Thymus (tissue), 11 donors: ENCODE measurements at regions not wholly inside any gene's neighbourhood (a gene's known extent, or its start where the extent isn't known, plus 50 kb on each side); places are given as distances from the start of the nearest gene placed in this dataset.
A peak's percentile ranks its signal among the peaks of the same experiment; 100 is the strongest.

Experiments used
- DNase-seq, 9 donors: peaks; one replicate each; pipeline ENCODE4 v3.0.0-alpha.2; 2013; ENCODE audit warnings: low spot score in 9 of 9, low read depth in 6 of 9, missing footprints in 1 of 9
- H3K27ac ChIP-seq, 2 donors: one replicate each; pipeline ENCODE4 v1.5.1; 2013; ENCODE audit warnings: control low read depth in 1 of 2, low read depth in 1 of 2, low read length in 1 of 2, mild to moderate bottlenecking in 1 of 2, moderate library complexity in 1 of 2
- H3K27me3 ChIP-seq, 2 donors: one replicate each; pipeline ENCODE4 v1.5.1; 2013; ENCODE audit warnings: low read length in 1 of 2; ENCODE audit not compliant: control insufficient read depth in 2 of 2, insufficient read depth in 1 of 2
- H3K36me3 ChIP-seq, 2 donors: one replicate each; pipeline ENCODE4 v1.5.1; 2013; ENCODE audit warnings: low read length in 1 of 2, mild to moderate bottlenecking in 1 of 2, moderate library complexity in 1 of 2; ENCODE audit not compliant: control insufficient read depth in 2 of 2, insufficient read depth in 2 of 2
- H3K4me1 ChIP-seq, 2 donors: one replicate each; pipeline ENCODE4 v1.5.1; 2013; ENCODE audit warnings: low read length in 2 of 2; ENCODE audit not compliant: control insufficient read depth in 2 of 2, insufficient read depth in 2 of 2
- H3K4me3 ChIP-seq, 2 donors: one replicate each; pipeline ENCODE4 v1.5.1; 2013; ENCODE audit warnings: low read length in 2 of 2, control low read depth in 1 of 2, mild to moderate bottlenecking in 1 of 2
- H3K9me3 ChIP-seq, 2 donors: one replicate each; pipeline ENCODE4 v1.5.1; 2013; ENCODE audit warnings: low read length in 1 of 2, mild to moderate bottlenecking in 1 of 2; ENCODE audit not compliant: control insufficient read depth in 2 of 2, insufficient read depth in 1 of 2
- WGBS: extraction: QIAGEN DNeasy Blood & Tissue Kit; methylation state at CpG from one replicate; pipeline ENCODE4 v1.1.7; 2013; 5-methylcytosine and 5-hydroxymethylcytosine counted together
- donor health status: healthy.

DNA sequence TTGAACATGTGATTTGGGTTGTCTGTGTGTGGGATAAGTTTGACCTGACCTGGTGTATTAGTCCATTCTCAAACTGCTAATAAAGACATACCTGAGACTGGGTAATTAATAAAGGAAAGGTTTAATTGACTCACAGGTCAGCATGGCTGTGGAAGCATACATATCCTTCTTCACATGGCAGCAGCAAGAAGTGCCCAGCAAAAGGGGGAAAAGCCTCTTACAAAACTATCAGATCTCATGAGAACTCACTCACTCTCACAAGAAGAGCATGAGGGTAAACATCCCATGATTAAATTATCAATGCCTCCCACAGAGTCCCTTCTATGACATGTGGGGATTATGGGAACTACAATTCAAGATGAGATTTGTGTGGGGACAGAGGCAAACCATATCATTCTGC is 94.0 kb upstream of the PPM1H start:
- H3K9me3 ChIP-seq: no peaks in the 10 kb centered on the region
- no peak for DNase-seq
- no peaks in the 10 kb centered on the region for H3K27me3 ChIP-seq
- no peak overlapping the region for H3K27ac ChIP-seq
- H3K4me1 ChIP-seq: no peaks in the 10 kb centered on the region
- H3K4me3 ChIP-seq: no peak overlapping the region
- H3K36me3 ChIP-seq: no peaks in the 10 kb centered on the region

DNA sequence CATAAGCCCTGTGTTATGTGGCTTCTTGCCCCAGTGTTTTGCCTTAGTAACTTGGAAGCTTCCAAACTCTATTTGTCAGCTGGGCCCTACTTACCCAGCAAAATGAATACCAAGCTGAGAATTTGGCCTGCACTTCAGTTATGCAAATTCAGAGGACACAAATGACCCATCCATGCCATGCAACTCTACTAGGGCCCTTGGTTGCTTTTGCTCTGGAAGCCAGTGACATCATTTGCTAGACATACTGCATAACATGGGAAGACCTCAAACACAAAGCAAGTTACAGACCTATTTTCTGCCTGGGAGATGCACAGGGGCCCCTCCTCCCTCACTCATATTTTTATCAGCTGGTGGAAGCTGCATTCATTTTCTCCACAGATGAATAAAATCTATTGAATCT is 90.2 kb upstream of the PPM1H start:
- H3K4me3 ChIP-seq: no peak overlapping the region
- no peaks in the 10 kb centered on the region for H3K36me3 ChIP-seq
- H3K27me3 ChIP-seq: no peaks in the 10 kb centered on the region
- H3K9me3 ChIP-seq: no peaks in the 10 kb centered on the region
- H3K27ac ChIP-seq: no peak overlapping the region
- H3K4me1 ChIP-seq: no peaks in the 10 kb centered on the region
- no peak for DNase-seq

DNA sequence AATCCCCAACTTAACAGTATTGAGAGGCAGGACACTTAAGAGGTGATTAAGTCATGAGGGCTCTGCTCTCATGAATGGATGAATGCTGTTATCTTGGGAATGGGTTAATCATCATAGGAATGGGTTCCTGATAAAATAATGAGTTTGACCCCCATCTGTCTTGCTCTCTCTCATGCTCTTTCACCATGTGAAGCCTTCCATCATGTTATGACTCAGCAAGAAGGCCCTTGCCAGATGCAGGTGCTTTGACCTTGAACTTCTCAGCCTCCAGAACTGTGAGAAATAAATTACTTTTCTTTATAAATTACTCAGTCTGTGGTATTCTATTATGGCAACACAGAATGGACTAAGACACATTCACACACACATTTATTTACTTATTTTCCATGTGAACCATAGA is 89.0 kb upstream of the PPM1H start:
- DNase-seq: no peak
- Histone ChIP-seq H3K9me3 (no peaks in the 10 kb centered on the region), H3K27ac (no peak overlapping the region), H3K4me3 (no peak overlapping the region), H3K36me3 (no peaks in the 10 kb centered on the region), H3K27me3 (no peaks in the 10 kb centered on the region), H3K4me1 (no peaks in the 10 kb centered on the region)

DNA sequence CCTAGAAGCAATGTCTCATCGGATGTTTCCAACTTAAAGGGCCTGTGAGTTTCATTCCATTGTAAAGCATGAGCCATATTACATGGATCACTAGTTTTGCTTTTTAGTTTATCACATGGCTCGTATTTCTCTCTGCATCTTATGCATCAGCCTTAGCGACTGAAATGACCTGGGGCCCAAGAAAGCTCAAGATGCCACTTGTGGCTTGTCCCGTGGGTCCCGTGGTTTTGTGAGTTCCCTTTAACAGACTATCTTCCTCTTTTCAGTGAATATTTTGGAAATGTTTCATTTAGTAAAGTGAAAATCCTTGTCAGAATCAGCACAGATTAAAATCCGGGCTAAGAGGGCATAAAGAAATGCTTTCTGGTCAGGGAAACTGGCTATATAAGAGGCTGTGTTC is 86.2 kb upstream of the PPM1H start:
- H3K36me3 ChIP-seq: no peaks in the 10 kb centered on the region
- 29% methylated on average over 6 of the region's 6 CpGs for WGBS

DNA sequence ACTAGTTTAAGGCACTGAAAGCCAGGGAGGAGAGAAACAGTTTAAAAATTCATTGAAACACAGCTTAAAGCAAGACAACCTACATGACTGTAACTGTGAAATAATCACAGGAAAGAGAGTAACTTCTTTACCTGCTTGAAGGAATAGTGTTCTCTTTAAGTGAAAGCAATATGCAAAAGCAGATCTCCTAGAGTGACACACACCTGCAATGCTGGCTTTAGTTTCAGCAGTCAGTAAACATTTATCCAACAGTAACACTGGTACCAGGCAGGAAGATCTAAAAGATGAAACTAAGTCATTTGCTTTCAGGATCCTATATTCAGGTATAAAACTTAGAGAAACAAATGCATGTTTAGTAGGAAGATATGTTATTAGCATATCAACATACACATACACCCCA is 85.3 kb upstream of the PPM1H start:
- Histone ChIP-seq H3K36me3 (no peaks in the 10 kb centered on the region), H3K27me3 (no peaks in the 10 kb centered on the region)

More for the DNA sequence above, 86.2 kb upstream of the PPM1H start:
- no peaks in the 10 kb centered on the region for H3K4me1 ChIP-seq
- no peaks in the 10 kb centered on the region for H3K27me3 ChIP-seq
- peak in 1 of 9 donors; percentile 8 for DNase-seq
- no peak overlapping the region for H3K4me3 ChIP-seq
- H3K27ac ChIP-seq: no peak overlapping the region
- H3K9me3 ChIP-seq: no peaks in the 10 kb centered on the region

DNA sequence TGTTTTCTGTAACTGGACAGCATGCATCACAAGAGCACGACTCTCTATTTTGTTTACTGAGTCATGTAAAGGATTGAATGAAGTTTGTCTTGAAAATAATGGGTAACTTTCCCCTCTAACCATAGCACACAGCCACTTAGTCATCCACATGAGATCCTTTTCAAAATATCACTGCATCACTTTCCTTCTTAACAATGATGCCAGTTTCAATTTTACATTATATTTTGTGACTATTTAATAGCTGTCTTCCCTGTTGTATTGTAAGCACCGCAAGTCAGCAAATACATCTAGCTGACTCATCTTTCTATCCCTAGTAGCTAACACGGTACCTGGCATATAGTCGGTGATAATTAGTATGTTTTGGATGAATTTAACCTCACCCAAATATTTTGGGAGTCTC is 83.3 kb upstream of the PPM1H start:
- no peaks in the 10 kb centered on the region for H3K4me1 ChIP-seq
- 72% methylated on average over 4 of the region's 4 CpGs for WGBS
- H3K27me3 ChIP-seq: no peaks in the 10 kb centered on the region
- H3K9me3 ChIP-seq: no peaks in the 10 kb centered on the region
- H3K36me3 ChIP-seq: no peaks in the 10 kb centered on the region
- no peak overlapping the region for H3K27ac ChIP-seq
- no peak for DNase-seq
- no peak overlapping the region for H3K4me3 ChIP-seq

More for the DNA sequence above, 85.3 kb upstream of the PPM1H start:
- Histone ChIP-seq H3K4me3 (no peak overlapping the region), H3K4me1 (no peaks in the 10 kb centered on the region), H3K27ac (no peak overlapping the region), H3K9me3 (no peaks in the 10 kb centered on the region)
- no peak for DNase-seq

DNA sequence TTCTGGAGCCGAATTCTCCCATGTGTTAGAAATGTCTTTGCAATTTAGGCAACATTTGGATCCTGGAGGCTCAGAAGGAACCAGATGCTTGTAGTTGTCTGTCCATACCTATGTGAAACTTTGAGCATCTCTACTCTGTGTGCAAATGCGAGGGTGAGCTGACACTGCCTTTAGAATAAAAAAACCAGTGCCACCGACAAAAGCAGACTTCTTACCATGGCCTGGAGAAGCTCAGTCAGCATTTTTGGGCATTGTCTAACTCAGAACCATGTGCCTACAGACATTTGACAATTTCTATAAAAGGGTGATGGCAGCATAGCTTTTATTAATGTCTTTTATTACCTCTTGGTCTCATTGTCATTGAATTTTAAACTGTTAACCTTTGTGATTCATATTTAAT is 78.4 kb upstream of the PPM1H start:
- no peaks in the 10 kb centered on the region for H3K9me3 ChIP-seq
- no peak overlapping the region for H3K27ac ChIP-seq
- H3K4me3 ChIP-seq: no peak overlapping the region
- H3K36me3 ChIP-seq: no peaks in the 10 kb centered on the region
- H3K4me1 ChIP-seq: no peaks in the 10 kb centered on the region
- H3K27me3 ChIP-seq: no peaks in the 10 kb centered on the region
- DNase-seq: no peak
- 96% methylated on average over 3 of the region's 3 CpGs for WGBS

DNA sequence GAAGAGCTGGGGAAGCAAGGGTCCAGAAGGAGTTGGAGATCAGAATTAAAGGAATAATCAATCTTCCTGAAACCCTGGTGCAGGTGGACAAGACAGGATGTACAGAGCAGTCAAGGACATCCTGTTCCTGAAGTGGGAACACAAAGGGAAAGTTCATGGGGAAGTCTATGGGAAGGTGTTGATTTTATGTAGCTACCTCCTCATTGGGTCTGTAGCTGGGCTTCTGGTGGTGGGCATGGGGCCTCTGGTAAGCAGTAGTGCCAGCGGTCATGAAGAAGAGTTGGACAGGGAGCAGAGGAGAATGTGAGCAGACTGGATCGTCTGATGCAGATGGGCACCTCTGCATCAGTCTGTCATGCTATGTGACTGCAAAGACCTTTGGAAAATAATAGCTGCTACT is 75.7 kb upstream of the PPM1H start:
- Histone ChIP-seq H3K9me3 (no peaks in the 10 kb centered on the region), H3K27ac (no peak overlapping the region), H3K36me3 (no peaks in the 10 kb centered on the region), H3K4me3 (no peak overlapping the region), H3K4me1 (no peaks in the 10 kb centered on the region), H3K27me3 (no peaks in the 10 kb centered on the region)
- WGBS: 99% methylated on average over 2 of the region's 2 CpGs
- no peak for DNase-seq

DNA sequence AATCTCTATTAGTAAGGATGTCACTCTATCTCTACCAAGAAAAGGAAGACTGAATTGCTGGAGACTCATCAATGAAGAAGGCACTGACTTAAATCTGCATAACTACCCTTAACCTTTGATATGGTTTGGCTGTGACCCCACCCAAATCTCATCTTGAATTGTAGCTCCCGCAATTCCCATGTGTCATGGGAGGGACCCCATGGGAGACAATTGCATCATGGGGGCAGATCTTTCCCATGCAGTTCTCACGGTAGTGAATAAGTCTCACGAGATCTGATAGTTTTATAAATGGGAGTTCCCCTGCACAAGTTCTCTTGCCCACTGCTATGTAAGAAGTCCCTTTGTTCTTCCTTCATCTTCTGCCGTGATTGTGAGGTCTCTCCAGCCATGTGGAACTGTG is 73.4 kb upstream of the PPM1H start:
- Histone ChIP-seq H3K9me3 (no peaks in the 10 kb centered on the region), H3K27me3 (no peaks in the 10 kb centered on the region), H3K4me1 (no peaks in the 10 kb centered on the region), H3K4me3 (no peak overlapping the region), H3K36me3 (no peaks in the 10 kb centered on the region), H3K27ac (no peak overlapping the region)
- WGBS: 97% methylated on average over 4 of the region's 4 CpGs
- DNase-seq: no peak

DNA sequence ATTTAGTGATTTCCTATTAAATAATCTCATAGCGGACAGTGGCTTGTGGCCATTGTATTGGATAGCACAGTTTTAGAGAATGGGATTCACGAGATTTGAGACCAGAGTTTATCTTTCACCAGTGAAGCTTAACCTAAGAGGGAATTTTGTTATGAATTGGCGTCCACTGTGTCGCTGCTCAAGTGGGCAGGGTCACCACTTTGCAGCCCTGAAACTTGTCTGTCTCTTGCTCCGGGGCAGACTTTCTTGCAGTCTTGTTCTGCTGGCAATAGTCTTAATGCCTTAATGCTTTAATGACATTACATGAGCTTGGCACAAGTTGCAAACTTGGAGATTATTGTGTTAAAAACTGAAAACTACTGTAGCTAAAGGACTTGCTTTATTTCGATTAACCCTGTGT is 72.8 kb upstream of the PPM1H start:
- Histone ChIP-seq H3K4me1 (no peaks in the 10 kb centered on the region), H3K9me3 (no peaks in the 10 kb centered on the region), H3K36me3 (no peaks in the 10 kb centered on the region), H3K4me3 (no peak overlapping the region), H3K27me3 (no peaks in the 10 kb centered on the region), H3K27ac (no peak overlapping the region)
- DNase-seq: no peak
- 93% methylated on average over 6 of the region's 6 CpGs for WGBS
